Putamen (tissue), 1 donor: ENCODE measurements at regions not wholly inside any gene's neighbourhood (a gene's known extent, or its start where the extent isn't known, plus 50 kb on each side); places are given as distances from the start of the nearest gene placed in this dataset.

Experiments used
- DNase-seq: peaks from one replicate; pipeline ENCODE4 v3.0.0-alpha.2; 2016; ENCODE audit warnings: low spot score

GRCh38 chr6:88380618-88381288 lies 214.6 kb upstream of the CNR1 start:
- peak; percentile 82 for DNase-seq

DNA sequence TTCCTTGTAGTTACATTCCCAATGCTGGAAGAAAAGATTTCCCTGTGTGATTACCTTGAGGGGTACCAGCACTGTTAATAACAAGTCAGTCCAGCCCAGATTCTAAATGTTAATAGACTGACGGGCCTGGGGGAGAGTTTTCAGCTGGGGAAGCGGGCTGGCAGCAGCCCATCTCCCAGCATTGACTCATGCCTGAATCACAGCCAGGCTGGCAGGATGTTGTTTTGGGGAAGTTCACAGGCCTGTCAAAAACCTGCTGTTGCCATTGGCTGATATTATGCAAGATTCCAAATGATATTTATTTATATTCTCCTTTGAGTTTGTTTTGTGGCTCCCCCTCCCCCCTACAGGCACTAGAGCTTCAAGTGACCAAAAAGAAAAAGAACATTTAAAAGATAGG lies 213.9 kb upstream of the CNR1 start:
- DNase-seq: peak; percentile 19

DNA sequence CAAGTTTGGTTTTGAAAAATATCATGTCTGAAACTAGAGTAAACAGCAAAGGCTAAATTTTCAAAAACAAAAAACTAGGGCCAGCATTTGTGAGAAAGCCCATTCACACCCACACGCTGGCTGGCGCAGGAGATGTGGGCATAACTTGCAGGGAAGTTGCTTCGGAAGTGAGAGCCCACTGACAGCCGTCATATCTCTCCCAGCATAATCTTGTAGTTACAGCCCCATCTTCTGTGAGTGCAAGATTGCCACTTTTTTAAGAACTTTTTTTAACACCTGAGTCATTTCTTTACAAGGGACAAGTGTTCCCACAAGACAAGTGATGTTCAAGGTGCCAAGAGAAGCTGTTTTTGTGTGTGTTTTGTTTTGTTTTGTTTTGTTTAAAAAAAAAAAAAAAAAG lies 212.5 kb upstream of the CNR1 start:
- DNase-seq: no peak

DNA sequence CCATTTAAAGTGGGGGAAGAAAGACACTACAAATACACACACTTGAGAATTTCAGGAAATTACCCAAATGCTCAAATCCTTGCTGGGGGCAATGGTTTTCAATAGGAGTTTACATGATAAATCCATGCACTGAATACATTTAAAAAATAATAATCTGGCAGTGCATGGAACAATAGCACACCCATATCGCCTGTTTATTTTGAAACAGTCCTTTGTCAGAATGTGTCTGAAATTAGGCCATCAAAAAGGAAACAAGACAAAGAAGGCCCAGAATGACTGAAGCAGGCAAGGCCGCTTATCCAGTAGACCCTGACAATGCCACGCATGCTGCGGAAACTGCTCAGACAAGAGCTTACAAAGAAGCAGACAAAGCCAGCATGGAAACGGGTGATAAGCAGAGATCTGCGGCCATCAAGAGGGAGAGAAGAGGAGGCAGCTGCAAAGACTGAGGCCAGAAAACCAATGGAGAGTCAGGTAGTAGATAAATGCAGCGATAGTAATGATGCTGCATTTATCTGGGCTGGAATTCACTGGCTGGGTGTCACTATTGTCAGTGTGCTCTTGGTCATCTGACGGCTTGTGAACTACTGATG lies 211.9 kb upstream of the CNR1 start:
- no peak for DNase-seq

- DNase-seq: no peak
These were observed 210.7 kb upstream of the CNR1 start for GRCh38 chr6:88376768-88377387.

DNA sequence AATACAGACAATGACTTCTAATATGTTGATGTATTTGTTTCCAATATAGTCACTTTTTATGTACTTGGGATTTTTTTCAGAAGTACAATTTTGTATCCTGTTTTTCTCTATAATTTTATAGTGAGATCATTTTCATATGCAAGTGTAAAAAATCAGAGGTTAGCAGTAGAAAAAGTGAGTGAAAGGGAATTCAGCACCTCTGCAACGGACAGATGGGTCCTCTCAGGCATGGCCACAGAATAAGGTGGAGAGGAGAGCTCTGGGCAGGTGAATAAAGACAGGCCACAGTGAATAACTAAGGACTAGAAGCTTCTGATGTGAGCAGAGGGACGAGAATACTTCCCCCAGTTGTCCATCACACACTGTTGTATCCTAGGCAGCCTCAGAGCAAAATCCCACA lies 210.1 kb upstream of the CNR1 start:
- no peak for DNase-seq

- no peak for DNase-seq
These were observed 208.4 kb upstream of the CNR1 start for GRCh38 chr6:88374553-88374952.

DNA sequence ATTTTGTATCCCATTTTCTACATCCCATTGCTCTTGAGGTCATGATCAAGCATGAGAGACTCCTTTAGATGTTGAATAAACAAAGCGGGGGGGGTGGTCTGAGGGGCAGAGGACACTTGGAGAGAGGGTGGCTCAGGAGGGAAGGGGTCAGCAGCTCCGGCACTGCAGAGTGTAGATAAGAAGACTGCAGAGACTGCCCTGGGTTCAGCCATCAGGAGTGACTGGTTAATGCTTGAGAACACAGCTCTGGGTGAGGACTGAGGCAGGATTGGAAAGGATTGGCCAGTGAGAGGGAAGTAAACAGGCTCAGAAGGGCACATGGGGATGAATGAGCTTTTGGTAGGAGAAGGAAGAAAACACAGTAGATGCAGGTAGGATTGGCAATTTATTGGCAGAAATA lies 205.3 kb upstream of the CNR1 start:
- no peak for DNase-seq

- no peak for DNase-seq
These were observed 204.1 kb upstream of the CNR1 start for GRCh38 chr6:88370127-88370710.

DNA sequence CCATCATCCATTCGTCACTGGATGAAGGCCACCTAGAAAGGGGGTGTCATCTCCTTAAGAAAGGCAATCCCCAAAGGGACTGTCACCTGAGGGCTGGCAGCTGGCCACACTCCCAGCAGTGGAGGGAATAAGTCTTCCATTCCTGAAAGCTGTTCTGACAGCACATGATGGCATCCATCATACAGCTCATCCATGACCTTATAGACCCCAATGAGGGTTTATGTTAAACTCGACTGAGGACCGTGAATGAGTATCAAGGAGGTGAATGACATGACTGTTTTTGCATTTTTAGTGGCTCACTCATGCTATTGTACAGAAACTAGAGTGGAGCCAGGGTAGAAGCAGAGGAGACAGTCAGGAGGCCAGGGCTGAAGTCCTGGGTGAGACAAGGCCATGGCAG lies 203.1 kb upstream of the CNR1 start:
- DNase-seq: no peak

- DNase-seq: no peak
These were observed 202.1 kb upstream of the CNR1 start for GRCh38 chr6:88368071-88368787.

DNA sequence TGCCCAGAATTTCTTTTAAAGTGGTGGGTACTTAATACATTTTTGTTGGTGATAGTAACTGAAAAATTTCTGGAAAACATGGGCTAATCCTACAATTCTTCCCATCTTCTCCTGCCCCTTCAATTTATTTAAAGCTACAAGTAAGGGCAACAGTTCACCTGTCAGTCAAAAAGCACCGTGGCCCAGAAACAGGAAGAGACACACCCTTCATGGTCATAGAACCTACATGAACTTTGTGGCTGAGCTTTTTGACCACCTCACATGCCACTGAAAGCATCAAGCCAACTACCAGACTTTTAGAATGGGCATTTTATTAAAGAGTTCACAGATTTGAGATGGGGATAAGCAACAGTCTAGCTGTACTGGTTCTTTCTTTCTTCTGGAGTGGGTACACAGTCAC lies 201.1 kb upstream of the CNR1 start:
- DNase-seq: no peak

DNA sequence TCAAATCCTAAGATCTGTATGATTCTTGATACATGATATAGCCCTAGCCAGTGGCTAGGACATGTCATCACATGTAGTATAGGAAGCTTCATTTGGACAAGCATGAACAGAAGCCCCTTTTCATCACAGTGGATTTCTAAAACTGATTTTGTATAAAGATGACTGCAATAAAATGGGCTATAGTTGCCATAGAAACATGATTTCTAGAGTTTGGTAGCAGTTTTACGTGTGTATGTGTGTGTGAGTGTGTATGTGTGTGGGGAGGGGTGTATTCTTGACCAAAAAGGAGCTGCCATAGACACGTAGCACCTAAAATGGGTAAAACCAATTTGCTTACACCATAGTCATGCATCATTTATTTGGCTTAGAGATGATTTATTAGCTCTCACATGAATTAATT lies 200.5 kb upstream of the CNR1 start:
- DNase-seq: no peak

GRCh38 chr6:88365656-88366055 lies 199.5 kb upstream of the CNR1 start:
- no peak for DNase-seq

GRCh38 chr6:88365230-88365629 lies 199.1 kb upstream of the CNR1 start:
- DNase-seq: no peak

GRCh38 chr6:88361754-88362153 lies 195.6 kb upstream of the CNR1 start:
- no peak for DNase-seq

DNA sequence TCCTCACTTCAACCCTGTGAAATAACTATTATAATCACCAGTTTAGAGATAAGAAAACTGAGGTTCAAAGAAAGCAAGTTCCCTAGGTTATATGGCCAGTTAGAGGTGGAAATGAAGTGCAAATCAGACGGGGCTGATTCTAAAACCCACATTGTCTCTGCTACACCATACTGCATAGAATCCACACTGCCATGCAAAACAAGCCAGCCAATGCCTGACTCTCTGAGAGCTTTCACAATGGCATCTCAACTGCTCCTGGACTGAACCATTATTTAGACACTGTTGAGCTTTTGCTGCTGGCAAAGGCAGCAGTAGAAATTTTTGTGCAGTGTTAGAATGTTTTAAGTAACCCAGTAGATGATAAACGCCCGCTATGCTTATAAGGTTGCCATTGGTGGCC lies 195.2 kb upstream of the CNR1 start:
- DNase-seq: no peak

- DNase-seq: no peak
These were observed 194.2 kb upstream of the CNR1 start for GRCh38 chr6:88360203-88360797.

- no peak for DNase-seq
These were observed 193.5 kb upstream of the CNR1 start for GRCh38 chr6:88359530-88360202.

- no peak for DNase-seq
These were observed 192.7 kb upstream of the CNR1 start for GRCh38 chr6:88358846-88359245.

DNA sequence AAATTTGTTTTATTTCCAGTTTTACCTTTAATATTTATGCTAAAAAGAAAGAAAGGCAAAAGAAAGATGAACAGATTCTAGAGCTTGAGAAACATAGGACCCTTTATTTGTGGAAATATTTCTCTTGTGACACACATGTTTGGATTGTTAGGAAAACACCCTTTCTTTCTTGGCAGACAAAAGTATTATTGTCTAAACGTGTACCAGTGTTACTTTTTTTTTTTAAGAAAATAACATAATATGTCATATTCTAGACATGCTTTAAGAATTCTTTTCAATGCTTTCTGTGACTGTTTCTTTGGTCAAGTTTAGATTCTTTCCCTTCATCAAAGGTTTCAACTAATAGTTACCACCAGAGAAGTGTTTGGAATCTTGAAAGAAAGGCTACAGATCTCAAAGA lies 183.4 kb upstream of the CNR1 start:
- DNase-seq: no peak

DNA sequence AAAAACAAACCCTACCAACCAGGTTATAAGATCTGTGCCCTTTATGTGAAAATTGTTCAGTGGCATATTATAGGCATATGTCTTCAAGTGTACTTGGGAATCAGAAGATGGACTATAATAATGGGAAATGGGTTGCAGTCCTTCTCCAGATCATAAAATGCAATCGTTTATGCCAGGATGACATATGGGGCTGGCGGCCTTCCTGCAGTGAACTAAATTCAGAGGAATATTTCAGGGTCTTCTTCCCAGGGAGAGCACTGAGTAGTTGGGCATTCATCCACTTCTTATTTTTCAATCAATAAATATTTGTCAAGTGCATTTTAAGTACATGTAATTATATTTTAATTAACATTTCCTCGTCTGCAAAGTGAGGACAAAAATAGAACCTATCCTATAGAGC lies 176.2 kb upstream of the CNR1 start:
- DNase-seq: no peak
